ENCODE measurements at regions not wholly inside any gene's neighbourhood (a gene's known extent, or its start where the extent isn't known, plus 50 kb on each side); places are given as distances from the start of the nearest gene placed in this dataset.

GRCh38 chr18:25496544-25496943, 144.6 kb upstream of the ZNF521 start:
- TF ChIP-seq POLR2A (IDR thresholded peaks at IDR 0.05; ENCODE audit: borderline replicate concordance, extremely low read depth, insufficient read depth, insufficient read length), result no peak
- TF ChIP-seq CTCF (IDR thresholded peaks at IDR 0.05 in 2 of 3, conservative IDR thresholded peaks at IDR 0.05 in 1 of 3; ENCODE audit: borderline replicate concordance in 1 of 3, insufficient read depth in 1 of 3, low read depth in 2 of 3, low read length in 2 of 3), result no peak
- no peak for TF ChIP-seq RAD21 (IDR thresholded peaks at IDR 0.05; ENCODE audit: low read depth)
- TF ChIP-seq POLR2AphosphoS5 (IDR thresholded peaks at IDR 0.05; ENCODE audit: low read depth, low read length), result no peak
- TF ChIP-seq EZH2 (IDR thresholded peaks at IDR 0.05), result no peak
- no peak for TF ChIP-seq SP1 (IDR thresholded peaks at IDR 0.05; ENCODE audit: low read depth)
- no peak for TF ChIP-seq ELF1 (IDR thresholded peaks at IDR 0.05; ENCODE audit: borderline replicate concordance, low read depth)
- TF ChIP-seq EZH2phosphoT487 (IDR thresholded peaks at IDR 0.05; ENCODE audit: borderline replicate concordance), result no peak
- TF ChIP-seq CEBPB (IDR thresholded peaks at IDR 0.05; ENCODE audit: low read depth), result no peak
- TF ChIP-seq, protein P1, sequence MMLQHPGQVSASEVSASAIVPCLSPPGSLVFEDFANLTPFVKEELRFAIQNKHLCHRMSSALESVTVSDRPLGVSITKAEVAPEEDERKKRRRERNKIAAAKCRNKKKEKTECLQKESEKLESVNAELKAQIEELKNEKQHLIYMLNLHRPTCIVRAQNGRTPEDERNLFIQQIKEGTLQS (IDR thresholded peaks at IDR 0.05), result no peak

All from HCT116 (cell line).